Suppressor macrophage treated with lipopolysaccharide for 1 hour (primary cell): ENCODE measurements at regions not wholly inside any gene's neighbourhood (a gene's known extent, or its start where the extent isn't known, plus 50 kb on each side); places are given as distances from the start of the nearest gene placed in this dataset.

Source experiments
- DNase-seq, 3 donors: peaks; one replicate each; pipeline ENCODE4 v3.0.0-alpha.2; 2020 to 2022

DNA sequence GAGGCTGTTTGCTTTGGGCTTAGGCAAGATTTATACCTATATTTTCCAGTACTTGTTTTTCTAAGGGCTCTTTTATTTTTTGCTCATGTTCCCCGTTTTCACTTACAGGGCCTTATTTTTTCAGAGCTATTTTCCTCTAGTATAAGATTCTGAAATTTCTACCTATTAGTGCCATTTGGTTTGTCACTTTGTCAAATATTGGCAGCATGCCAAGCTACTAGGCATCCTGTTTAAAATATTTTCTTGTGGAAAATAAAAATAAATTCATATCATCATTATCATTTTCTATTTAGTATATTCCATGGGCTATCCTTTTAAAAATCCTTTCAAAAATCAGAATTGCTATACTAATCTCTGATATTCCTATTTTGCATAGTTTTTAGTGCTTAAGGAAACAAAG is 64.8 kb upstream of the CHST9 start:
- no peak for DNase-seq

- no peak for DNase-seq
These were observed 59.2 kb upstream of the CHST9 start for GRCh38 chr18:27244259-27244658.

DNA sequence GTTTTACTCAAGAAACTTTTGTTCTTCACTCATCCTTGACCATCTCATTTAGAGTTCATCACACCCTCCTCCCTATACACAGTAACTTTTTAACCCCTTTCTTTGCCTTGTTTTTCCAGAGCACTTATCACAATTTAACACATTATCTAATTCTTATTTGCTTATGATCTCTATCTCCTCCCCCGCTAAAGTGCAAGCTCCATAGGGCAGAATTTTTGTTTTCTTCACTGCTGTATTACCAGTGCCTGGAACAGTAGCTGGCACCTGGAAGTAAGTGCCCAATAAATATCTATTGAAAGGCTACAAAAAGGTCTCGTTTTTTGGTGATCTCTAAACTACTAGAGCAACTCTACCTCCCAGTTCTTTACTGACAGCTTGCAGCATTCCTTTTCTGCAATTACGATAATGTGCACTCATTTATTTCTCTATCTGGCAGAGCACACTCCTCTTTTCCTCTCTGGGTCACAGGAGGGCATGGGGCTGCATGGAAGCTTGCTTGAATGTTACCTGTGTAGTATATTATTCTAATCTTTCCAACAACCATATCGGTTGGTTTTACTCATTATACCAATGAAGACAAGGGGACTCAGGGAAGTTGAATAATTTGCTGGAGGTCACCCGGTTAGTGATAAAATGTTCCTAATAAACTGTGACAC is 57.4 kb upstream of the CHST9 start:
- no peak for DNase-seq

- DNase-seq = no peak
These were observed 55.3 kb upstream of the CHST9 start for GRCh38 chr18:27240383-27240782.

GRCh38 chr18:27239669-27240068 is 54.6 kb upstream of the CHST9 start:
- DNase-seq = no peak

GRCh38 chr18:27235218-27235870 is 50.2 kb upstream of the CHST9 start:
- no peak for DNase-seq
